ENCODE measurements at regions not wholly inside any gene's neighbourhood (a gene's known extent, or its start where the extent isn't known, plus 50 kb on each side); places are given as distances from the start of the nearest gene placed in this dataset.

GRCh38 chr3:154762486-154762885 lies 317.6 kb upstream of the MME start:
- H3K14ac ChIP-seq (ENCODE audit: low read length) = no peak overlapping the region
- H3K27ac ChIP-seq (ENCODE audit: low read depth, low read length) = no peak overlapping the region
- H3K79me2 ChIP-seq (ENCODE audit: control insufficient read depth, insufficient read depth, low read length, poor library complexity) = no peaks in the 10 kb centered on the region
- DNase-seq = no peak
- H3K4me3 ChIP-seq (ENCODE audit: low read depth, low read length) = no peak overlapping the region
- no peak overlapping the region for H4K12ac ChIP-seq (ENCODE audit: low read depth, low read length)
- H4K8ac ChIP-seq (ENCODE audit: low read depth, low read length) = no peak overlapping the region
- H3K79me1 ChIP-seq (ENCODE audit: low read length) = no peaks in the 10 kb centered on the region
- no peaks in the 10 kb centered on the region for H3K9me3 ChIP-seq (ENCODE audit: insufficient read depth, low read depth, low read length)
- H3K4me1 ChIP-seq (ENCODE audit: control insufficient read depth in 1 of 2, insufficient read depth in 2 of 2, low read length in 2 of 2) = no peaks in the 10 kb centered on the region
- no peak overlapping the region for H2BK12ac ChIP-seq (ENCODE audit: low read length)
- no peak overlapping the region for H3K9ac ChIP-seq (ENCODE audit: low read length)
- H3K36me3 ChIP-seq (ENCODE audit: control insufficient read depth in 1 of 2, insufficient read depth in 2 of 2, low read length in 2 of 2) = no peaks in the 10 kb centered on the region
- no peak overlapping the region for H2BK120ac ChIP-seq (ENCODE audit: insufficient read depth, low read length, poor library complexity)
- no CpG with 5 or more reads among the region's 3 CpGs for WGBS (ENCODE audit: extremely low coverage, insufficient coverage, insufficient read length)
- H4K91ac ChIP-seq (ENCODE audit: low read depth, low read length) = no peak overlapping the region
- no peak overlapping the region for H2AK5ac ChIP-seq (ENCODE audit: low read length)
- no peak overlapping the region for H3K23ac ChIP-seq (ENCODE audit: low read length)
- H3K4ac ChIP-seq (ENCODE audit: low read depth, low read length) = no peak overlapping the region
- no peak overlapping the region for H2BK5ac ChIP-seq (ENCODE audit: low read depth, low read length, poor library complexity)
- no peak overlapping the region for H3K18ac ChIP-seq (ENCODE audit: low read length)
- no peaks in the 10 kb centered on the region for H3K27me3 ChIP-seq (ENCODE audit: insufficient read depth, low read length)
- H3K4me2 ChIP-seq (ENCODE audit: low read length) = no peak overlapping the region
- H2AFZ ChIP-seq (ENCODE audit: insufficient read depth, low read length, poor library complexity) = no peak overlapping the region

DNA sequence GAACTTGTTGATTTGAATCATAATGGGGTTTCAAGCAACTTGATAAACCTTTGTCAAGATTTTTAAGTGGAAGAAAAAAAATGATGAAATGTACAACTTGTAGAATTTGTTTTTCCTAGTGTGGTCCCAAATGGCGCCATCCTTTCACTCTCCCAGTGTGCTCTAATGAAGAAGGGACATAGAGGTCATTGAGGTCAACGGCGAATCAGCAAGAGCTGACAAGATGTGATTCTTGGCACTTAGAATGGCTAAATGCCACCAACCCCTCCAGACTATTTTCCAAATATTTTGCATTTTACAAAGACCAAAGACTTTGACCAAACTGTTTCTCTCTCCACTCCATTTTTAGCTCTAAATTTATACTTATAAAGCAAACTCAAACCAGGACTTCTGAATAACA lies 320.2 kb upstream of the MME start:
- Histone ChIP-seq H3K4me1 (ENCODE audit: control insufficient read depth in 1 of 2, insufficient read depth in 2 of 2, low read length in 2 of 2) (no peaks in the 10 kb centered on the region), H2BK120ac (ENCODE audit: insufficient read depth, low read length, poor library complexity) (no peak overlapping the region), H3K9ac (ENCODE audit: low read length) (no peak overlapping the region), H3K4me2 (ENCODE audit: low read length) (no peak overlapping the region), H3K4me3 (ENCODE audit: low read depth, low read length) (no peak overlapping the region), H3K36me3 (ENCODE audit: control insufficient read depth in 1 of 2, insufficient read depth in 2 of 2, low read length in 2 of 2) (no peaks in the 10 kb centered on the region), H3K79me2 (ENCODE audit: control insufficient read depth, insufficient read depth, low read length, poor library complexity) (no peaks in the 10 kb centered on the region), H3K4ac (ENCODE audit: low read depth, low read length) (no peak overlapping the region), H2BK12ac (ENCODE audit: low read length) (no peak overlapping the region), H3K18ac (ENCODE audit: low read length) (no peak overlapping the region), H3K79me1 (ENCODE audit: low read length) (no peaks in the 10 kb centered on the region), H4K91ac (ENCODE audit: low read depth, low read length) (no peak overlapping the region), H3K14ac (ENCODE audit: low read length) (no peak overlapping the region), H2AFZ (ENCODE audit: insufficient read depth, low read length, poor library complexity) (no peak overlapping the region), H2AK5ac (ENCODE audit: low read length) (no peak overlapping the region), H2BK5ac (ENCODE audit: low read depth, low read length, poor library complexity) (no peak overlapping the region), H4K8ac (ENCODE audit: low read depth, low read length) (no peak overlapping the region), H4K12ac (ENCODE audit: low read depth, low read length) (no peak overlapping the region), H3K23ac (ENCODE audit: low read length) (no peak overlapping the region), H3K27me3 (ENCODE audit: insufficient read depth, low read length) (no peaks in the 10 kb centered on the region), H3K27ac (ENCODE audit: low read depth, low read length) (no peak overlapping the region), H3K9me3 (ENCODE audit: insufficient read depth, low read depth, low read length) (no peaks in the 10 kb centered on the region)
- no peak for DNase-seq
- WGBS (ENCODE audit: extremely low coverage, insufficient coverage, insufficient read length) = no CpG with 5 or more reads among the region's 3 CpGs

GRCh38 chr3:154758109-154758868 lies 321.8 kb upstream of the MME start:
- Histone ChIP-seq H2AK5ac (ENCODE audit: low read length) (no peak overlapping the region), H4K12ac (ENCODE audit: low read depth, low read length) (no peak overlapping the region), H2BK120ac (ENCODE audit: insufficient read depth, low read length, poor library complexity) (no peak overlapping the region), H3K9me3 (ENCODE audit: insufficient read depth, low read depth, low read length) (no peaks in the 10 kb centered on the region), H3K4me1 (ENCODE audit: control insufficient read depth in 1 of 2, insufficient read depth in 2 of 2, low read length in 2 of 2) (no peaks in the 10 kb centered on the region), H3K4me3 (ENCODE audit: low read depth, low read length) (no peak overlapping the region), H2BK5ac (ENCODE audit: low read depth, low read length, poor library complexity) (no peak overlapping the region), H3K79me1 (ENCODE audit: low read length) (no peaks in the 10 kb centered on the region), H3K36me3 (ENCODE audit: control insufficient read depth in 1 of 2, insufficient read depth in 2 of 2, low read length in 2 of 2) (no peaks in the 10 kb centered on the region), H3K4me2 (ENCODE audit: low read length) (no peak overlapping the region), H3K9ac (ENCODE audit: low read length) (no peak overlapping the region), H4K8ac (ENCODE audit: low read depth, low read length) (no peak overlapping the region), H2AFZ (ENCODE audit: insufficient read depth, low read length, poor library complexity) (no peak overlapping the region), H3K18ac (ENCODE audit: low read length) (no peak overlapping the region), H4K91ac (ENCODE audit: low read depth, low read length) (no peak overlapping the region), H3K27ac (ENCODE audit: low read depth, low read length) (no peak overlapping the region), H3K27me3 (ENCODE audit: insufficient read depth, low read length) (no peaks in the 10 kb centered on the region), H3K23ac (ENCODE audit: low read length) (no peak overlapping the region), H3K79me2 (ENCODE audit: control insufficient read depth, insufficient read depth, low read length, poor library complexity) (no peaks in the 10 kb centered on the region), H3K4ac (ENCODE audit: low read depth, low read length) (no peak overlapping the region), H3K14ac (ENCODE audit: low read length) (no peak overlapping the region), H2BK12ac (ENCODE audit: low read length) (no peak overlapping the region)
- WGBS (ENCODE audit: extremely low coverage, insufficient coverage, insufficient read length) = no CpG with 5 or more reads among the region's 5 CpGs
- DNase-seq = peak in 1 of 2 donors; percentile 49

DNA sequence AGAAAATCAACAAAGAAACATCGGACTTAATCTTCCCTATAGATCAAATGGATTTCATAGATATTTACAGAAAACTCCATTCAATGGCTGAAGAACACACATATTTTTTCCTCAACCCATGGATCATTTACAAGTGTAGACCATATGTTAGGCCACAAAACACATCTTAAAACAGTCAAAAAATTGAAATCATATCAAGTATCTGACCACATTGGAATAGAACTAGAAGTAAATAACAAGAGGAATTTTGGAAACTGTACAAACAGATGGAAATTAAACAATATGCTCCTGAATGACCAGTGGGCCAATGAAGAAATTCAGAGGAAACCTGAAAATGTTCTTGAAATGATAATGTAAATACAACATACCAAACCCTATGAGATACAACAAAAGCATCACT lies 323.1 kb upstream of the GPR149 start:
- H3K27me3 ChIP-seq (ENCODE audit: insufficient read depth, low read length) = no peaks in the 10 kb centered on the region
- no peak overlapping the region for H2AK5ac ChIP-seq (ENCODE audit: low read length)
- H3K4me3 ChIP-seq (ENCODE audit: low read depth, low read length) = no peak overlapping the region
- H4K12ac ChIP-seq (ENCODE audit: low read depth, low read length) = no peak overlapping the region
- H4K8ac ChIP-seq (ENCODE audit: low read depth, low read length) = no peak overlapping the region
- no peak overlapping the region for H2AFZ ChIP-seq (ENCODE audit: insufficient read depth, low read length, poor library complexity)
- no peaks in the 10 kb centered on the region for H3K36me3 ChIP-seq (ENCODE audit: control insufficient read depth in 1 of 2, insufficient read depth in 2 of 2, low read length in 2 of 2)
- H4K91ac ChIP-seq (ENCODE audit: low read depth, low read length) = no peak overlapping the region
- no peaks in the 10 kb centered on the region for H3K79me2 ChIP-seq (ENCODE audit: control insufficient read depth, insufficient read depth, low read length, poor library complexity)
- H2BK12ac ChIP-seq (ENCODE audit: low read length) = no peak overlapping the region
- no peak overlapping the region for H3K4me2 ChIP-seq (ENCODE audit: low read length)
- no peak overlapping the region for H2BK5ac ChIP-seq (ENCODE audit: low read depth, low read length, poor library complexity)
- no peaks in the 10 kb centered on the region for H3K9me3 ChIP-seq (ENCODE audit: insufficient read depth, low read depth, low read length)
- H2BK120ac ChIP-seq (ENCODE audit: insufficient read depth, low read length, poor library complexity) = no peak overlapping the region
- no peaks in the 10 kb centered on the region for H3K4me1 ChIP-seq (ENCODE audit: control insufficient read depth in 1 of 2, insufficient read depth in 2 of 2, low read length in 2 of 2)
- H3K9ac ChIP-seq (ENCODE audit: low read length) = no peak overlapping the region
- H3K18ac ChIP-seq (ENCODE audit: low read length) = no peak overlapping the region
- H3K14ac ChIP-seq (ENCODE audit: low read length) = no peak overlapping the region
- no peaks in the 10 kb centered on the region for H3K79me1 ChIP-seq (ENCODE audit: low read length)
- DNase-seq = no peak
- no peak overlapping the region for H3K27ac ChIP-seq (ENCODE audit: low read depth, low read length)
- WGBS (ENCODE audit: extremely low coverage, insufficient coverage, insufficient read length) = no CpG with 5 or more reads among the region's 1 CpG
- H3K4ac ChIP-seq (ENCODE audit: low read depth, low read length) = no peak overlapping the region
- no peak overlapping the region for H3K23ac ChIP-seq (ENCODE audit: low read length)
